Natural killer cell (primary cell): ENCODE measurements at regions not wholly inside any gene's neighbourhood (a gene's known extent, or its start where the extent isn't known, plus 50 kb on each side); places are given as distances from the start of the nearest gene placed in this dataset.

Experiments used
- ATAC-seq, 3 donors: fragments of 150-1000 bp in 2 of 3; fragments of 200-7000 bp in 1 of 3; cut with Tn5 transposase; 1 replicate in 1 of 3; 2 replicates in 2 of 3; pipeline ENCODE4 v1.10.0; 2021; ENCODE audit warnings: mild to moderate bottlenecking in 2 of 3, moderate library complexity in 2 of 3
- DNase-seq, 2 donors: peaks; one replicate each; pipeline versions ENCODE4 v3.0.0 to v3.0.0-alpha.2; 2013 to 2021; ENCODE audit warnings: mixed read lengths in 1 of 2
- H3K27ac ChIP-seq: one replicate; pipeline ENCODE4 v1.5.1; 2013; ENCODE audit warnings: mild to moderate bottlenecking, low read length
- H3K27me3 ChIP-seq: one replicate; pipeline ENCODE4 v1.6.1; 2013; ENCODE audit warnings: low read length; ENCODE audit not compliant: control insufficient read depth, insufficient read depth
- H3K36me3 ChIP-seq: one replicate; pipeline ENCODE4 v1.6.1; 2013; ENCODE audit warnings: low read length; ENCODE audit not compliant: control insufficient read depth, insufficient read depth
- H3K4me1 ChIP-seq: one replicate; pipeline ENCODE4 v1.6.1; 2013; ENCODE audit warnings: low read length; ENCODE audit not compliant: control insufficient read depth, insufficient read depth
- H3K4me3 ChIP-seq: one replicate; pipeline ENCODE4 v1.5.1; 2013; ENCODE audit warnings: low read length
- H3K9me3 ChIP-seq: one replicate; pipeline ENCODE4 v1.6.1; 2013; ENCODE audit warnings: low read length; ENCODE audit not compliant: control insufficient read depth, insufficient read depth
- H3K27ac Mint-ChIP-seq, 2 donors: one replicate each; pipeline ENCODE4 v1.8.0; 2022; ENCODE audit warnings: mild to moderate bottlenecking in 2 of 2, mixed read lengths in 2 of 2, moderate library complexity in 1 of 2
- H3K27me3 Mint-ChIP-seq, 2 donors: one replicate each; pipeline ENCODE4 v1.8.0; 2022; ENCODE audit warnings: low read depth in 2 of 2, mixed read lengths in 2 of 2
- H3K36me3 Mint-ChIP-seq: one replicate; pipeline ENCODE4 v1.8.0; 2022; ENCODE audit warnings: mixed read lengths
- H3K4me1 Mint-ChIP-seq, 2 donors: one replicate each; pipeline ENCODE4 v1.8.0; 2022; ENCODE audit warnings: mixed read lengths in 2 of 2
- H3K4me3 Mint-ChIP-seq: one replicate; pipeline ENCODE4 v1.8.0; 2022; ENCODE audit warnings: mild to moderate bottlenecking, moderate library complexity, mixed read lengths
- H3K9me3 Mint-ChIP-seq, 2 donors: one replicate each; pipeline ENCODE4 v1.8.0; 2022; ENCODE audit warnings: mixed read lengths in 2 of 2
- WGBS: methylation state at CpG from one replicate; pipeline ENCODE4 v1.1.7; 2013; ENCODE audit warnings: missing lambda C conversion rate; ENCODE audit not compliant: insufficient coverage; 5-methylcytosine and 5-hydroxymethylcytosine counted together
- intact Hi-C: fragments of 100-400 bp; cut with micrococcal nuclease; formaldehyde crosslinking; loops from one replicate; pipeline ENCODE4 v1.14.2; 2022
- TF ChIP-seq, protein P1 (sequence below): fragments of 200-600 bp; IDR thresholded peaks from one replicate; pipeline ENCODE4 v1.8.0; 2022; ENCODE audit warnings: antibody characterized with exemption

DNA sequence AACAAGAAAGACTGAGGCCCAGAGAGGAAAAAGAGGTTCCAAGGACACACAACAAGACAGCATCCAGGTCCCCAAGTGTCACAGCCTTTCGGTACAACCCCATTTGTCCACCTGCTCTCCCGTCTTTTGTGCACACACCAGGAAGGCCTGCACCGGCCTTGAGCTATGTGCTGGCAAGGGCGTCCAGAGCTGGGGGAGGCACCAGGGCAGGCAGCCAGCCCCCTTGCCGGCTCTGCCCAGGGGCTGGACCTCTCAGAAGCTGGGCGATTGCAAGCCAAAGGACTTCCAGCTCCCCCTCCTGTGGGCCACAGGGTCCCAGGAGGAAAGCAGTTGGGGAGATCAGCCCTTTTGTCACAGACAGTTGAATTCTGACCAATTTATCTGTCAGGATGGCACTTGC lies 210.5 kb downstream of the MN1 start:
- H3K9me3 Mint-ChIP-seq: no peaks in the 10 kb centered on the region
- H3K4me1 Mint-ChIP-seq: no peaks in the 10 kb centered on the region

DNA sequence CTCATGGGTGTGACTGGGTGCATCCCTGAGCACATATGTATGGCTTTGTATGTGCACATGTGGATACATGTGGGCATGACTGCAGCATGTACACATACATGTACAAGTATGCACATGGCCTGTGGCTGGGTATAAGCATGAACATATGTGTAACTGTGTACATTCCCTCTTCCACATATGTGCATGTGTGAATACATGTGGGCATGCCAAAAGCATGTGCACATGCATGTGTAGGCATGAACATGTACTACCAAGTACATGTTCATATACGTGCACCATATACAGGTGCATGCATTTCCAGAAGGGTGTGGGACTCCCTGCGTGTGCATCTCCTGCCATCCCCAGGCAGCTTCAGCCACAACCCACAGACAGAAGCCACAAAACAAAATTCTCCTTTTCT lies 208.2 kb downstream of the MN1 start:
- Histone ChIP-seq H3K9me3 (no peaks in the 10 kb centered on the region), H3K27ac (no peak overlapping the region), H3K27me3 (no peaks in the 10 kb centered on the region), H3K4me1 (no peaks in the 10 kb centered on the region), H3K36me3 (no peaks in the 10 kb centered on the region), H3K4me3 (no peak overlapping the region)
- Mint-ChIP-seq H3K27ac (no peak overlapping the region), H3K36me3 (no peaks in the 10 kb centered on the region), H3K4me3 (no peak overlapping the region), H3K9me3 (no peaks in the 10 kb centered on the region), H3K4me1 (no peaks in the 10 kb centered on the region), H3K27me3 (peaks cover 0 to 5% of the 10 kb centered on the region in 2 donors)
- ATAC-seq (peak in 1 of 3 donors; percentile 40), DNase-seq (no peak)
- WGBS: 14% methylated on average over 2 of the region's 2 CpGs
- intact Hi-C loops: no loop called here
- TF ChIP-seq, protein P1, sequence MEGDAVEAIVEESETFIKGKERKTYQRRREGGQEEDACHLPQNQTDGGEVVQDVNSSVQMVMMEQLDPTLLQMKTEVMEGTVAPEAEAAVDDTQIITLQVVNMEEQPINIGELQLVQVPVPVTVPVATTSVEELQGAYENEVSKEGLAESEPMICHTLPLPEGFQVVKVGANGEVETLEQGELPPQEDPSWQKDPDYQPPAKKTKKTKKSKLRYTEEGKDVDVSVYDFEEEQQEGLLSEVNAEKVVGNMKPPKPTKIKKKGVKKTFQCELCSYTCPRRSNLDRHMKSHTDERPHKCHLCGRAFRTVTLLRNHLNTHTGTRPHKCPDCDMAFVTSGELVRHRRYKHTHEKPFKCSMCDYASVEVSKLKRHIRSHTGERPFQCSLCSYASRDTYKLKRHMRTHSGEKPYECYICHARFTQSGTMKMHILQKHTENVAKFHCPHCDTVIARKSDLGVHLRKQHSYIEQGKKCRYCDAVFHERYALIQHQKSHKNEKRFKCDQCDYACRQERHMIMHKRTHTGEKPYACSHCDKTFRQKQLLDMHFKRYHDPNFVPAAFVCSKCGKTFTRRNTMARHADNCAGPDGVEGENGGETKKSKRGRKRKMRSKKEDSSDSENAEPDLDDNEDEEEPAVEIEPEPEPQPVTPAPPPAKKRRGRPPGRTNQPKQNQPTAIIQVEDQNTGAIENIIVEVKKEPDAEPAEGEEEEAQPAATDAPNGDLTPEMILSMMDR: no peak

More for the DNA sequence above, 210.5 kb downstream of the MN1 start:
- Mint-ChIP-seq H3K4me3 (no peak overlapping the region), H3K27me3 (peaks cover 0 to 2% of the 10 kb centered on the region in 2 donors), H3K27ac (no peak overlapping the region), H3K36me3 (no peaks in the 10 kb centered on the region)
- no peak for ATAC-seq
- Histone ChIP-seq H3K36me3 (no peaks in the 10 kb centered on the region), H3K4me1 (no peaks in the 10 kb centered on the region), H3K9me3 (no peaks in the 10 kb centered on the region), H3K4me3 (no peak overlapping the region), H3K27me3 (no peaks in the 10 kb centered on the region), H3K27ac (no peak overlapping the region)
- TF ChIP-seq, protein P1: no peak
- intact Hi-C loops: no loop called here
- WGBS: 78% methylated on average over 6 of the region's 6 CpGs
- no peak for DNase-seq

DNA sequence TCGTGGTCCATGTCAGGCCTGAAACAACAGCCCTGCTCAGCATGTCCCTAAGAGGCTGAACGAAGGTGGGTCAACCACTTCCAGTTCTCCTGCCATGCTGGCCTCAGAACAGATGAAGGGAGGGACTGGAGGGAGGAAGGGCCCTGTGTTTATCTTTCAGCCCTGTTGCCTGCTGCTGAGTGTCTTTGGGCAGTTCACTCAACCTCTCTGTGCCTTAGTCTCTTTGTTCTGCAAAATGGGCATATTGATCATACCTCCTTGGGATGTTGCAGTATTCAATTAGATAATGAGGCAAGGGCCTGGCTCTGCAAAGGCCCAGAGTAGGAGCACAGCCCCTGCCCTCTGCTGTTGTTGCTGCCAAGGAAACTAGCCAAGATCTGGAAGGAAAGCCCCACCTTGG lies 207.5 kb downstream of the MN1 start:
- ATAC-seq (no peak), DNase-seq (no peak)
- Mint-ChIP-seq H3K27ac (no peak overlapping the region), H3K27me3 (peaks cover 0 to 6% of the 10 kb centered on the region in 2 donors), H3K9me3 (no peaks in the 10 kb centered on the region), H3K4me1 (no peaks in the 10 kb centered on the region), H3K4me3 (no peak overlapping the region), H3K36me3 (no peaks in the 10 kb centered on the region)
- H3K4me1 ChIP-seq: no peaks in the 10 kb centered on the region
- H3K9me3 ChIP-seq: no peaks in the 10 kb centered on the region
- TF ChIP-seq, protein P1: no peak
- no peak overlapping the region for H3K27ac ChIP-seq
- no peak overlapping the region for H3K4me3 ChIP-seq
- H3K36me3 ChIP-seq: no peaks in the 10 kb centered on the region
- intact Hi-C loops: no loop called here
- 16% methylated on average over 2 of the region's 2 CpGs for WGBS
- no peaks in the 10 kb centered on the region for H3K27me3 ChIP-seq

DNA sequence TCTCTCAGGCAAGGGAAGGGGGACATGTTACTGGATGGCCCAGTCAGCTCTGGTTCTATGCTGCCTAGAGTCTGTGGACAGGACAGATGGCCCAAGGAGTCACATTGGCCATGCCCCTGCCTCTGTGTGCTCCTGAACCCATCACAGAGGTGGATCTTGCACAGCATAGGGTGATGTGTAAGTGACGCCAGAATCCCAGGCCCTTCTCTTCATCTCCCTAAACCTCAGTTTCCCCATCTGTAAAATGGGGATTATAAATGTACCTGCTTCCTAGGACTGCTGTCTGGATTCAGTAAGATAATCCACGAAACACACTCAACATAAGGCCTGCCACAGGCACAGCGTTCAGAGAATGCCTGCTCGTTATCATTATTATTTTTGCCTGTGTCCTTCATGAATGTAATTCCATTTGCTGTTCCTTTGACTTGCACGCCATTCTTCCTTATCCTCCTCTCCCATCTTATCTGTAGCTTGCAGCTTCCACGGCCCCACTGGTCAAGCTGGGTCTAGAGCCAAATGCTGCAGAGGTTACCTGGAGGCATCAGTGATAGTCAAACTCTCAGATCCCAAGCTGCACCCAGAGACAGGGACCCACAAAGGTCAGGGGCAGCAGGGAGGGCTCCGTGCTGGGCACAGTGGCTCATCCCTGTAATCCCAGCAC lies 207.0 kb downstream of the MN1 start:
- DNase-seq (no peak), ATAC-seq (no peak)
- Mint-ChIP-seq H3K4me1 (no peaks in the 10 kb centered on the region), H3K27ac (no peak overlapping the region), H3K9me3 (no peaks in the 10 kb centered on the region), H3K4me3 (no peak overlapping the region), H3K36me3 (no peaks in the 10 kb centered on the region), H3K27me3 (peaks cover 0 to 6% of the 10 kb centered on the region in 2 donors)
- intact Hi-C loops: no loop called here
- TF ChIP-seq, protein P1: no peak
- WGBS: 89% methylated on average over 6 of the region's 7 CpGs
- no peaks in the 10 kb centered on the region for H3K4me1 ChIP-seq
- H3K4me3 ChIP-seq: no peak overlapping the region
- no peaks in the 10 kb centered on the region for H3K27me3 ChIP-seq
- no peaks in the 10 kb centered on the region for H3K9me3 ChIP-seq
- H3K36me3 ChIP-seq: no peaks in the 10 kb centered on the region
- no peak overlapping the region for H3K27ac ChIP-seq
